Kidney epithelial cell (primary cell): ENCODE measurements at regions not wholly inside any gene's neighbourhood (a gene's known extent, or its start where the extent isn't known, plus 50 kb on each side); places are given as distances from the start of the nearest gene placed in this dataset.

Experiments
- DNase-seq: peaks from one replicate; pipeline ENCODE4 v3.0.0-alpha.2; 2010; ENCODE audit warnings: low read depth
- H3K27me3 ChIP-seq: 2 replicates; pipeline ENCODE4 v1.6.0; 2011; ENCODE audit warnings: low read length; ENCODE audit not compliant: control insufficient read depth, insufficient read depth
- H3K36me3 ChIP-seq: 2 replicates; pipeline ENCODE4 v1.5.1; 2011; ENCODE audit warnings: low read length; ENCODE audit not compliant: control insufficient read depth, insufficient read depth
- H3K4me3 ChIP-seq: 2 replicates; pipeline ENCODE4 v1.5.1; 2011; ENCODE audit warnings: low read depth, mild to moderate bottlenecking, control low read depth, low read length
- TF ChIP-seq, protein P1 (sequence below): IDR thresholded peaks from 2 replicates; pipeline ENCODE4 v1.5.1; 2011; ENCODE audit warnings: mild to moderate bottlenecking, moderate library complexity, low read length, control low read depth, inconsistent platforms; ENCODE audit not compliant: insufficient read depth, poor library complexity, severe bottlenecking

DNA sequence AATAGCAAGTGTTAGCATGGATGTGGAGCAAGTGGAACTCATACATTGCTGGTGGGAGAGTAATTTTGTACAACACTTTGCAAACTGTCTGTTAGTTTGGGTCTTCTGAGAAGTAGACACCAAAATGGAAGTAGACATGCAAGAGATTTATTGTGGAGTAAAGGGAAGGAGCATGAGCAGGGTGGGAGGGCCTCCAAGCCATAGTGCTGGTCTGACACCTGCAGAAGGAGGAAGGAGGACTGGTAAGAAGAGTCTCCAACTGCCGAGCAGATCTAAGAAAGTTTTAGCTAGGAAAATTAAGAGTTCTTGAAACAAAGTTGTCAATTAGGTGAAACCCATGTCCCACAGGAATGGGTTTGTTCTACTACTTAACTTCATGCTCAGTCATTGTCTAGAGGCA is 64.0 kb upstream of the DDIT4L start:
- no peak for DNase-seq
- no peaks in the 10 kb centered on the region for H3K27me3 ChIP-seq
- TF ChIP-seq, protein P1, sequence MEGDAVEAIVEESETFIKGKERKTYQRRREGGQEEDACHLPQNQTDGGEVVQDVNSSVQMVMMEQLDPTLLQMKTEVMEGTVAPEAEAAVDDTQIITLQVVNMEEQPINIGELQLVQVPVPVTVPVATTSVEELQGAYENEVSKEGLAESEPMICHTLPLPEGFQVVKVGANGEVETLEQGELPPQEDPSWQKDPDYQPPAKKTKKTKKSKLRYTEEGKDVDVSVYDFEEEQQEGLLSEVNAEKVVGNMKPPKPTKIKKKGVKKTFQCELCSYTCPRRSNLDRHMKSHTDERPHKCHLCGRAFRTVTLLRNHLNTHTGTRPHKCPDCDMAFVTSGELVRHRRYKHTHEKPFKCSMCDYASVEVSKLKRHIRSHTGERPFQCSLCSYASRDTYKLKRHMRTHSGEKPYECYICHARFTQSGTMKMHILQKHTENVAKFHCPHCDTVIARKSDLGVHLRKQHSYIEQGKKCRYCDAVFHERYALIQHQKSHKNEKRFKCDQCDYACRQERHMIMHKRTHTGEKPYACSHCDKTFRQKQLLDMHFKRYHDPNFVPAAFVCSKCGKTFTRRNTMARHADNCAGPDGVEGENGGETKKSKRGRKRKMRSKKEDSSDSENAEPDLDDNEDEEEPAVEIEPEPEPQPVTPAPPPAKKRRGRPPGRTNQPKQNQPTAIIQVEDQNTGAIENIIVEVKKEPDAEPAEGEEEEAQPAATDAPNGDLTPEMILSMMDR, result no peak
- no peak overlapping the region for H3K4me3 ChIP-seq
- H3K36me3 ChIP-seq, result no peaks in the 10 kb centered on the region

DNA sequence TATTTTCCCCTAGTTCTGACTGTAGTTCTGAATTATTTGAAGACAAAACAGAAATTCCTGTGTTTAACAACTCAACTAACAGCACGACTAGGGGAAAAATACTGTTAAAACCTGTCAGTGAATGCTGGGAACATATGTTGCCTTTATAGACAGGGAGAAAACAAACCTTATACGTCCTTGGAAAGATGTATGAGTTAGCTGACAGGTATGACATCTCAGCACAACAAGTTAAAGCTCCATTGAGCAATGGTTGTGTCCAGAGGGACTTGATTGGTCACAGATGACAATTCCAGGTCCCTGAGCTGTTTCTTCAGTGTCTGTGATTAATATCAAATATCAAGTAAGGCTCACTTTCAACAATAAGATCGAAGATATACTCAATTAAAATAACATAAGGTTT is 58.2 kb upstream of the DDIT4L start:
- TF ChIP-seq, protein P1, result no peak
- DNase-seq, result no peak
- H3K36me3 ChIP-seq, result no peaks in the 10 kb centered on the region
- no peaks in the 10 kb centered on the region for H3K27me3 ChIP-seq
- H3K4me3 ChIP-seq, result no peak overlapping the region

DNA sequence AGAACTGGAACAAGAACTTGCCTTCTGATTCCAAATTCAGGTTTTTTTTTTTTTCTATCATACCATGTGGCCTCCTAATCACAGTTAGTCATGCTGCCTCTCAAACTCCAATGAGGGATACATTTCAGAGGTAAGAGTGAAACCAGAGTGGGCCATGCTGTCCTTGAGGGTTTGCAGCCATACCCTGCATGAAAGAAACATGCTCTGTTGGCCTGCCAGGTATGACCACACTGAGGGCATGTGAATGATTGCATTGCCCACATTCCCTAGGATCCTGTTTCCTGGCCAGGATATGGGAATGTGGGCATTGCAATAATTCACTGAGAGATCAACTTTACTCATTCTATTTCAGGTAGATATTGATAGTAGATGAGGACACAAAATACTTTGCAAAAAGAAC is 56.4 kb upstream of the DDIT4L start:
- TF ChIP-seq, protein P1, result no peak
- no peak for DNase-seq

DNA sequence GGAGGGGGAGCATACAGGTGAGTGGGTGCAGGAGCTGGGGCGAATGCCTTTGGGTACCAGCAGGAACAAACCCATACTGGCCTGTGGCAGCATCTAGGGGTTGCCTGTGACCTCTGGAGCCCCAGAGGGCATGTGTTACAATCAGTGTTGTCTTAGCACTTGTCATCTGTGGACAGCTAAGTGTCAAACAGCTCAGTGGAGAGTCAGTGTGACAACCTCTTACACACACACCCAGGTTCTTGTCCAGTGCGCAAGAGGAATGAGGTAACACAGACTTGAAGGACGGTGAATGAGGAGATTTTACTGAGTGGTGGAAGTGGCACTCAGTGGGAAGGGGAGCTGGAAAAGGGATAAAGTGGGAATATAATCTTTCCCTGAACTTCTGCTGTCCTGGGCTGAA is 54.1 kb upstream of the DDIT4L start:
- Histone ChIP-seq H3K27me3 (no peaks in the 10 kb centered on the region), H3K36me3 (no peaks in the 10 kb centered on the region), H3K4me3 (no peak overlapping the region)
- TF ChIP-seq, protein P1, result no peak
- DNase-seq, result no peak

More for the DNA sequence above, 56.4 kb upstream of the DDIT4L start:
- Histone ChIP-seq H3K4me3 (no peak overlapping the region), H3K27me3 (no peaks in the 10 kb centered on the region), H3K36me3 (no peaks in the 10 kb centered on the region)
